EH (cell line): ENCODE measurements at regions not wholly inside any gene's neighbourhood (a gene's known extent, or its start where the extent isn't known, plus 50 kb on each side); places are given as distances from the start of the nearest gene placed in this dataset.

Source experiments
- DNase-seq: peaks from one replicate; pipeline ENCODE4 v3.0.0-alpha.2; 2015; ENCODE audit warnings: low read depth

- no peak for DNase-seq
These were observed 267.3 kb downstream of the DLEU7 start for GRCh38 chr13:50576156-50576555.

DNA sequence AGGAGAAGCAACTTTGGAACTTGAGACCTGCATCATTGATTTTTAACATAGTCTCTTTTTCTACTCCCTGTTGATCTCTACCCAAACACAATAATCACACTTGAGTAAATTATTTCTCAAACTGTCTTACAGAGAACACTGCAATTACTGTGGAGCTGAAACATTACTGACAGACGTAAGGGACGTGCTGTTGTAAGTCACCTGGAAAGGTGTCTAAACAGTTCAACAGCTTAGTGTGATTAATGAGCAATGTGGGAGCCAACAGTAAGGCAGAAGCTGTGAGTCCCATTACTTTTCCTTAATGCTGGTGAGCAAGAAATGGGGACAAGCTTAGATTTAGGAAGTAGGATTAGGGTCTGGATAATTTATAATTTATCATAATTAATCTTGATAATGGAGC is 265.7 kb downstream of the DLEU7 start:
- DNase-seq, result no peak

DNA sequence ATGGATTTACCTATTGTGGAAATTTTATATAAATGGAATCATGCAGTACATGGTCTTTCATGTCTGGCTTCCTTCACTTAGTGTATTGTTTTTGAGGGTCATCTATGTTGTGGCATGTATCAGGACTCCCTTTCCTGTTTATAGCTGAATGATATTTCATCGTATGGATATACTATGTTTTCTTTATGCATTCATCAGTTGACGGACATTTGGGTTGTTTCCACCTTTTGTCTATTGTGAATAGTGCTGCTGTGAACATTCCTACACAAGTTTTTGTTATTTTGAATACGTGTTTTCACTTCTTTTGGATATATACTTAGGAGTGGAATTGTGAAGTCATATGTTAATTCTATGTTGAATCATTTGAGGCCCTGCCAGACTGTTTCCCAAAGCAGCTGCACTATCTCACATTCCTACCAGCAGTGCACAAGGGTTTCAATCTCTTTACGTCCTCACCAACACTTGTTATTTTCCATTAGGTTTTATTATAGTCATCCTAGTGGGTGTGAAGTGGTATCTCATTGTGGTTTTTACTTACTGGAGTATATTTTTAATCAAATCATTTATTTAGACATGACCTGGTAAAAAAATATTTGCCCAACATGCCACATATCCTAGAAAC is 262.7 kb downstream of the DLEU7 start:
- DNase-seq, result peak; percentile 58

DNA sequence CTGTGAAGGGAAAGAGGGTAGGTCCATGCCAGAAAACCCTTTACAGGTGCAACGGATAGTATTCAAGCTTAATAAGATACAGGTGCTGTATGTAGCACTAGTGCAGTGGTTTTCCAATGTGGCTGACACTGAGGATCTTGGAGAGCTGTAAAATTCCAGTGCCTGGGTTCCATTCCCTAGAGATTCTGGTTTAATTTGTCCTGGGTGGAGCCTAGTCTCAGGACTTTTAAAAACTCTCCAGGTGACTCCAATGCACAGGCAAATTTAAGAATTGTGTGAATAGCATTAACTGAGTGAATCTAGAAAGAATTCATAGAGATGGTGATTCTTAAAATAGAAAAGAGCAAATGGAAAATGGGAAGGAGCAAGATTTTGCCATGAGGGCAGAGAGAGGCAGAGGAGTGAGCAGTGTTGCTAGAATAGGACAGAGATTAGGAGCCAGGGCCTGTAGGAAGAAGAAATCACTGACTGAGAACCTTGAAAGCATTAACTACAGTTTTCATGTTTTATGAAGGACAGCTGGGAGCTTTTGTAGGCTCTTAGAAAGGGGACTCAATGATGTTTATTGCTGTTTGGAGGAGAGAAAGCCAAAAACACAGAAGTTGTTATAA is 261.8 kb downstream of the DLEU7 start:
- DNase-seq, result no peak

DNA sequence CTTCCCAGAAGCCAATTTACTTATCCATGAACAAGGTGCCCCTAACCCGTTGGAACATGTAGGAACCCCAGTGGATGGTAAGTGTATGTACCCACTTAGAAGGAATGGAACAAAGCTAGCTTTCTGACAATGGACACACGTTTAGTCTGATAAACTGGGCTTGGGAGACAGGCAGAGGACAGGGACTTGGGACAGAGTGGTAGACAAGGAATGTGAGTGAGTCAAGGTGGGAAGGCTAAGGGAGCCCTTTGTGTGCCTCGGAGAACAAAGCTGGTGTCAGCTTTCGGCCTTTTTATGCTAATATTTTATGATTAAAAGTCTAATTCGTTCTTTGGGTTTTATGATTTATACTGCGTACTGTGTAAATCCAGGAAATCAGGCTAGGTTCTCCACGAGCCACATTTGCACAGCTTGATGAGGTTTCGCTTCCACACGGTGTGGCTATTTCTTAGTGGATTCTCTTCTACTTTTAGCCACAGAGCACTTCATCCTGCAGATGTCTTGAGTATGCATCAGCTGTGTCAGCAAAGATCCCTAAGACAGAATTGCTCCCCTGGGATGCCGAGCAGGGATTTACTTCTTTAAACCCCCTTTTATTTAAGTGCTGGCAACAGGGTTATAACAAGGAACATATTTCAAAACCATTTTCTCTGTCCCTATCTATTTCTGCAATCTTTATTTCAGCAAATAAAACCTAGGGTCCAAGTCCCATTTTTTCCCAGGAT is 258.5 kb downstream of the DLEU7 start:
- DNase-seq, result no peak

DNA sequence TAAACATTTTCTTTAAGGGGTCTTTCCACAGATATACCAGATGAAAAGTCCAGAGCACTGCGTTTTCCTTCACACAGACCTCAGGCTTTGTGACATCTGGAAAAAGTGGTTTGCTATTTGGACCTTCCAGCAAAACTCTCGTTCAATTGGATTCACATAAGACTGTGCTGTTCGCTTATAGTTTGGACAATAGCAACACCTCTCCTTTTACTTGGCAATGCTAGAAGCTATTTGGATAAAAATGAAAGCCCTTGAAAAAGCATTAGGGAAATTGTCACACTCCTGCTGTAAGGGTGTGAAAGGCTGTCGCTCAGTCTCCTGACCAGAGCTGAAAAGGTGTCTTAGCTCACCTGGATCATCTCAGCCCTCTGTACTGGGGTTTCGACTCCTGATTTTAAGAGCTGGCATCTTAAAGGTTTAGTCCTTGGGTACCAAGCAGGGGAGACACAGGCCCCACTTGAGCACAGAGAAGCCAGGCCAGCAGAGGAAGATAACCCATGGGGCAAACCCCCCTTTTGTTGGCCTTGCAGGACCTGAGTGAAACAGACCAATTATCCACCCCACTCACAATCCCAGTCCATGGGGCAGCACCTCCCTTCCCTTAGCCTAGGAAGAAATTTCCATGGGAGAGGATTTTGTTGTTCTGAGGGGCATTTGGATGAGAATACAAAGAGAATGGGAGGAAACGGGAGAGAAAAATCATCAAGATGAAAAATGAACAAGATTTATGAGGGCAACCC is 257.6 kb downstream of the DLEU7 start:
- DNase-seq, result no peak

DNA sequence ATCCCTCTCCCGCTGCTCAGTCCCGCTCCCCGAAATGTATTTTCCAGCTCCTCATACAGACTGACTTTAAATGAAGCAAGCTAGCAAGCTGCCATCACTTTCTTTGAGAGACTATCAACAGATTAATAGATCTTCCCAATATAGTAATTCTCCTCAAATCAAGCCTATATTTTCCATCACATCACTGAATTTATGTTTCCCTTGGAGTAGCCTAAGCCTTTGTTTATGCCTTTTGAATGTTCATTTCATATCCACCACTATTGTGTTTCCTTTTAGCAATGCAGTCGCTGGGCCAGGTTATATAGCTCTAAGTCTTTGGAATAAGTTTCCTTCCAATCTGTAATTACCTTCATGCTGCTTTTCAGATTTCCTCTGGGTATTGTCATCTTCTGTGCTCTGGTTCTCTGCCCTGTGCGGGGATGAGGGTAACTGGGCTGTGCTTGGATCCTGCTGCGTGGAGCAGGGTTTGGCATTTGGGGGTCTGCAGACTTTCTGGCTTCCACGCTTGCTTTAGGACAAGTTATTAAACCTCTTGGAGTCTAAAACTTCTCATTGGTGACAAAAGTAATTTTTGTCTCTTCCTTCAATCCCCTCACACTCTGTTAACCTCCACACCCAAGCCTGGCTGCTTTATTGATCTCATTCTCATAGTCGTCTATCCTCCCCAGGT is 256.9 kb downstream of the DLEU7 start:
- DNase-seq, result no peak

GRCh38 chr13:50587115-50587514 is 256.4 kb downstream of the DLEU7 start:
- no peak for DNase-seq

DNA sequence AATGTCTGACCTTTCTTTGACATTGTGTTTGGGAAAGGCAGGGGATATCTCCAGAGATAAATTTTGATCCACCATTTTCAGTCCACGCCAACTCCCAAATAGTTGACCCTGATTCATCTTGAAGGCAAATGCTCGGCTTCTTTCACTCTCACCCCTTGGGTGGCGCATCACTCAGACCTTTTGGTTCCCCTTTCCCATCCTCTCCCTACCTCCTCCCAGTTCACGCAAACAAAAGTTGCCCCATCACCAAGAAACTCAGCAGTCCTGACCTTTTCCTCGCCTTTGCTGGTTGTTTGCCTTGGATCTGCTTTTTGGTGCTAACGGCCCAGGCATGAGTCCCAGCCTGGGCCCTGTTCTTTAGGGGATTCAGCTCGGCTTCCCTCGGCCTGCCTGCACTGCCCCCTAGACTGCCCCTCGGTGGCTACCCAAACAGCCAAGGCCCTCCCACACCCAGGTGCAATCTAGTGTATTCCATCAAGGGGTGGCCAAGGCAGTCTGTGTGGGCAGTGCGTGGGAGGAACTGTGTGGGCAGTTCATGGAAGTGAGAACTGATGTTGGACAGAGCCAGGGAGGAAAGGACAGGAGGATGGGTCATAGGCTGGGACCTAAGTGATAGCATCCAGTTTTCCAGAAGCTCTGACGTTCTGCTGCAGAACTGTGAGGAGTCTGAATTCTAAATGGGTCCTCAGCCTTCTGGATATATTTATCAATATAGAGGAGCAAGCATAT is 255.7 kb downstream of the DLEU7 start:
- no peak for DNase-seq

DNA sequence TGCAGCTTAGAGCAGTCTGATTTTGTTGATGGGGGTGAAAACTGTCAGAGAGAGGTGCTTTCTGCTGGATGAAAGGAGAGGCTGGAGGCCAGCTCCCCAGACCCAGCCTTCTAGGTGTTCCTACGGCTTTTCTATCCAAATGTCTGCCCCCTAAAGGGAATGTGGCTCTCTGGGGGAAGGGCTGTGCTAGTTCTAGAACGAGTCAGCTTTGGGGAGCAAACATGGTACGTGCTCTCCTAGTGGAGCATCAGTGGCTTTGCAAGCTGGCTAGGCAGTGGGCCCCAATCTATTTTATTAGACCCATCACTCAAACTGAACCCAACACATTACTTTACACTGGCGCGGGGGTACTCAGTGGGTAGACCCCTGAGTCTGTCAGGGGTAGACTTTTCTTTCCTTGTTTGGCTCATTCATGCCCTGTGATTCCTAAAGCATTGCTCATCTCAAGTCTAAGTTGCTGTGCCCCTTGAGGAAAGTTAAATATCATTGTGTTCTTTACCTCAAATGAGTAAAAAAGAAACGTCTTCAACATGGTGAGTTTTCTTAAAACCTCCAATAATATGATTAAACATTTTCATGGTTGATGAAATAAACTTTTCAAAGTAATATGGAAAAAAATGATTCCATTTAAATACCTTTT is 254.9 kb downstream of the DLEU7 start:
- DNase-seq, result no peak

DNA sequence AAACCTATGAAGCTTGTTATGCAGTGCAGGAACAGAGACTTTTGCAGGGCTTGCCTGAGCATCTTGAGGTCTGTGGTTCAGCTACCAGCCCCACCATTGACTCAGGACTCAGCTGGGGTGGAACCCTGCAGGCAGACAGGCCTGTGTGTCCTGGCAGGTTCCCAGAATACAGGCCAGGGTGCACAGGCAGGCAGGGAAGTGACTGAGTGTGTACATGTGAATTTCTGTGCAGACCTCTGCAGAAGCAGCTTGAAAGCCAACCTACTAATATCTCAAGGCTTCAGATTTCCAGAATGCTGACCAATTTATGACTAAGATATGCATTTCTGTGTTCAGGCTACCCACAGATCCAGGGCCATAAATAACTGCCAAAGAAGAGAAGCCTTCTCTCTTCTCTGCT is 254.4 kb downstream of the DLEU7 start:
- DNase-seq, result peak; percentile 97

GRCh38 chr13:50589651-50590054 is 253.8 kb downstream of the DLEU7 start:
- peak; percentile 90 for DNase-seq

GRCh38 chr13:50592412-50593155 is 250.9 kb downstream of the DLEU7 start:
- peak; percentile 88 for DNase-seq

GRCh38 chr13:50593207-50593606 is 250.3 kb downstream of the DLEU7 start:
- peak; percentile 65 for DNase-seq

GRCh38 chr13:50594276-50595051 is 249.0 kb downstream of the DLEU7 start:
- DNase-seq, result no peak

GRCh38 chr13:50595196-50595595 is 248.3 kb downstream of the DLEU7 start:
- DNase-seq, result no peak

DNA sequence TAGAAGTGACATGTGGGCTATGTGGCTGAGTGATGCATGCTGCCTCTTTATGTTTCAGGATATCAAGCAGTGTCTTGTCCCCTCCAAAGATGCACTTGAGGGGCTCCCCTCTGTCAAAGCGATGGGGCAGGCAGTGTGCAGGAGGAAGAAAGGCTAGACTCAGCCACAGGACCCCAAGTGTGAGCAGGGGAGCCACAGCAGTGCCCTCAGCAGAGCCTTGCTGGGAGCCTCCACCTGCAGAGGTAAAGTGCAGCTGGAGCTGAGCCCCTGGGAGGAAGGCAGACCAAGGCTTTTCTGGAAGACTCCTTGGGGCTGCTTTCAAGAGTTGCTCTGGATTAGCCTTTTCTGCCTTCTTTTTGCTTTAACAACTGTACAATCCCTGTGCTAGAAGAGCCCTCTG is 247.3 kb downstream of the DLEU7 start:
- DNase-seq, result no peak

- DNase-seq, result no peak
These were observed 246.7 kb downstream of the DLEU7 start for GRCh38 chr13:50596776-50597203.

GRCh38 chr13:50598338-50598737 is 245.2 kb downstream of the DLEU7 start:
- no peak for DNase-seq
